ENCODE measurements at regions not wholly inside any gene's neighbourhood (a gene's known extent, or its start where the extent isn't known, plus 50 kb on each side); places are given as distances from the start of the nearest gene placed in this dataset.

- no peak for DNase-seq
Measured at GRCh38 chr1:91575909-91576519, 75.4 kb downstream of the CDC7 start.

DNA sequence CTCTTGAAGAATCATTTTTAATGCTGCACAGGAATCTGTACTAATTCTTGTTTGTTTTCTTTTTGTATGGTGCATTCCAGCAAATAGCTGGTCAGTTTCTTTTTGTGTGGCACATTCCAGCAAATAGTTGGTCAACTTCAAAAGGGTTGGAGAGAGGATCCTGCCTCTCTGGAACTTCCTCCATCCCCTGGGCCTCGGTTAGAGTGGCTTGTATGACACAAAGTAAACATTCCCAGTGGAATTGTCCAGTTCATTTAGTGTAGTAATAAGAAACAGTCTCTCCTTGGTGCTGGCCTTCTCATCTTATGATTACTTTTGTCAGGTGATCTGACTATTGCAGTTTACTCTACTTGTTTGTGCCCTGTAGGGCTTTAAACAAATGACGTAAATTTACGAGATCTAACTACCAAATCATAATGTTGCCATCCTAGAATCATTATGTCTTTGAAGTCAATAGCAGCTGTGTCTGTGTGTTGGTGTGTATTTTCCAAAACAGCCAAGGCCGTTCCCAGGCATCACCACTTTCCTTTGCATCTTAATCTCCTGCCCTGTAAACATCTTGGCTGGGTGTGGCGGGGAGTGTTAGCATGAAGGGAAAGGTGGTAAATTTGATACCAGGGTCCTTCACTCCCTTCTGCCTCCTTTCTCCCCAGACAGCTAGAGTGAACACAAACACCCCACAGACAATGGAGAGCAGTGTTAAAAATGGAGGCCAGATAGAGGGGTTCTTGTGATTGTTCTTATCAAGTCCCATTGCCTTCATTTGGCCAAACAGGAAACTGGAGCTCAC is 77.9 kb downstream of the CDC7 start:
- DNase-seq = no peak

DNA sequence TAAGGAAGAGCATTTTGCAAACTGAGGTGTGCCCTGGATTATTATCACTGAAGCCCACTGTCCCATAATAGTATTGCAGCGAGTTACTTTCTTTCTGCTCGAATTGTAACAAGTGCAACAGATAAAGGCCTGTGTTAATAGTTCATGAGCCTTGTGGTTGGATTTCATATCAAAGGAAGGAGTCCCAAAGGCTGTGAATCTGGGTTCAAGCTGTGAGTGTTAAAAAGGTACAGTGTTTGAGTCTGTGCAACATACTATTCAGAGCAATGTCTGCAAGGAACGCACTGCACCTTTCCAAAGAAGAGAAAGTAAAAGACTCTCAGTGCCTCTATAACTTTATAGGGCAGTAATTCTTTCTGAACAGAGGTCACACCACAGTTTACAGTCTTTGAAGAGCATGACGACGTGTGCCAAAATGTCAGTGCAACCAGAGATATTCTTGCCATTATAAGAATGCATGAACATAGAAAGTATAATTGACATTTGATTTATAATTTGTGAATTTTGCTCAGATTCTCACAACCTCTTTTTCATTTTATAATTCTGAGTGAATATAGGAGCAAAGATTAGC is 79.1 kb downstream of the CDC7 start:
- DNase-seq = no peak

GRCh38 chr1:91582431-91582921 is 81.8 kb downstream of the CDC7 start:
- peak; percentile 3 for DNase-seq

DNA sequence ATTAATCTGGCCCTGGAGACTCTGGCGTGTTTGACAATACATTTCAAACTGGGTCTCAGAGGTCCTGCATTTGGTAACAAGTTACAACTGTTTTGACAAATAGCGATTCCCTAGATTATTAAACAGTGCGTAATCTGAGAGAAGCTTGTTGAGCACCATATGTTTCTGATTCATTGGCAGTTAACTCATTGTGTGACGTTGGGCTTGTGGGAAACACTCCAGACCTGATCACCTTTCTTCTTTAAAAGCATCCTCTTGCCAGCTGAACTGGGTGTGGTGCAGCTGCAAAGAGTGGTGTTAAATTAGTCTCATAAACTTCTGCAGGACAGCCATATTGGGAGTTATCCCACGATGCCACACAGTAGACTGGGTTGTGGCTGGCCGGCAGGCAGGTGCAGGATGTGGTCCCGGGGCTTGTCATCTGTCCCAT is 82.7 kb downstream of the CDC7 start:
- DNase-seq = no peak

DNA sequence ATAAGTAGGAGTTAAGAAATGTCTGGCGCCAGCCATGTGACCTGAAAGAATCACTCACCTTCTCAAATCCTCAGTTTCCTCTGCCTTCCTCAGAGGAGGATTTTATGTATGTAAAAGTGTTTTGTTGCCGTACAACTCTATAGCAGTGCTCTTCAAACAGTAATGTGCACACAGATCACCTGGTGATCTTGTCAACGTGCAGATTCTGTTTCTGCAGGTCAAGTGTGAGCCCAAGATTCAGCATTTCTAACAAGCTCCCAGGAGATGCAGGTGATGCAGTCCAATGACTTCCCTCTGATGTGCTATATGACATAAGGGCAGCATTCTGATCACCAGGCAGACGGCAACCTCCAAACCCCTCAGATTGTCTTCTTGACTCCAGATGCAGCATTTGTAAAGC is 83.7 kb downstream of the CDC7 start:
- no peak for DNase-seq

DNA sequence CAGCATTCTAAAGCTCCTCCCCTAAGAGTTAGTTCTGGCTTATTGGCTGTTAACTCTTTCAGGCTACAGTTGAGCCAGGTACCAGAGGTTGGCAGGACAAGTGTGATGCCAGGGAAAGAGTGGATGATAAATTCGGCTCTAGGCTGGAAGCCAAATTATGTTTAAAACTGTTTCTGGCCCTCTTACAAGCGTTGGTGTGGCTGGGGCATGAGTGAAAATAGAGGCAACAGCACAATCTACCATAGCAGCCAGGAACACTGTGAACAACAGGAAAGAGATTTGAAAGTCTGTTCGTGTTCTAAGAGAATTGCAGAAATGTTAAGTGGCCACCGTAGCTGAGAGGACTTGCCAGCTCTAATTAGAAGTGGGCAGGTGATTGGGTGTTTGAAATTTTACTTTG is 84.2 kb downstream of the CDC7 start:
- DNase-seq = no peak

DNA sequence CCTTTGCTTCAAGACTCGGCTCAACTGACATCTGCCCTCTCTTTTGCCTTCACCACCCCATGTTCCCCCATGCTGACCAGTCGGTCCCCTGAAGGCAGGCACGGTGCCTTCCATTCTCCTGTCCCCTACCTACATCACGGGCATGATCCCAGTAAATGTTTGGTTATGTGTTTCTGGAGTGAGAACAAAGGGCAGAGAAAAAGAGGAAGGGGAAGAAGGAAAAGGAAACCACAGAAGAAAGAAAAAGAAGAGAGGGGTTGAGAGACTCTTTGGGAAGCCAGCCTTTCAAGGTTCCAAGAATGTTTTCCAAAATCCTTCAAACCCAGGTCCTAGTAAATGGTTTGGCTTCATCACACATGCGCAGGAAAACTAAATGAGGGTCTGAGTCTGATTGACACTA is 84.9 kb downstream of the CDC7 start:
- no peak for DNase-seq

- DNase-seq = no peak
Measured at GRCh38 chr1:91585982-91586381, 85.3 kb downstream of the CDC7 start.

DNA sequence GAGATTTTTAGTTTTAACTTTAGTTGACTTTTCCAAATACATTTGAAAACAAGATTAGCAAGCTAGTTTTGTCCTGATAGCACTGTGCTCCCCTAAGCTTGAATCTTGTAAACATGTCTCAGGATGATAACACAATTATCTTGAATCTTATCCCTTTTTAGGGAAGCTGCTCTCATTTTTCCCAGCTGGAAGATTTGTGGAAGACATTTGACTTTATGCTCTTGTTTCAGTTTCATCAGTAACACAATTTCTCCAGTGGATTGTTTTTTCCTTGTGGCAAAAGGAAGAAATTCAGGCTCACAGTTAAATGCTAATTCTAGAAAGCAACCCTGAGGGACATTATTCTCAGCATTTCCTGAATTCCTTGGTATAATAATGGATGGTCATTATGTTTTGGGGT is 88.8 kb downstream of the CDC7 start:
- DNase-seq = no peak

DNA sequence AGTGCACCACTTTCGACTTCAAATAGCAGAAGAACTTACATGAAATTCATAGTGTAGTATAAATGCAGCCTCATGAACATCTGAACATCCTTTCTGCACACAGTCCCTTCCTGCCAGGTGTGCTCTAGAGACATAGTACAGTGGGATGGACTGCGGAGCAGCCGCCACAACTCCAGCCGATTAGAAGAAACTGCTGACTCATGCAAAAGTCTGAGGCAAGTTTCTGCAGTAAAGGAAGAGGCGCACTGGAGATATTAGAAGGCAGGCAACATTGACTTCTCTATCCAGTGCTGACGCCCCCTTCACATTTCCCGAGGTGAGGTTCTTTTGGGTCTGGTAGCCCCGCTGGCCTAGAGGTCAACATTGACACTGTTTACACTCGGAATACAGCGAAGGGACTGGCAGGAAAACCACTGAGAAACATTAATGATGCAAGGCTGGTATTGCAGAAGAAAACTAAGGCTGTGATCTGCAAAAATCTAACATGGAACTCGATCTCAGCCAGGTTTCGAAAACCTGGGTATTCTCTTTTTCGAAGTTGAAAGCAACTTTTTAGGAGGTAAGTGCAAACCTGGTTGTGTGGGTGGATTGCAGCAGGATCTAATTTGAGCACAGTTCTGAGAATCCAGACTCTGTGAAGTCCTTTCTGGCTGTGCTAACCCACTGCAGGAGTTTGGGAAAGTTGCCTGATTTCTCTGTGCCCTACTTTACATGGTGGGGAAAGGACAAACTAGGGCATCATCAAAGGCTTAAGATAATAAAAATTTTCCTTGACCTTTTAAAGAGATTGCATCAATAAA is 90.7 kb downstream of the CDC7 start:
- no peak for DNase-seq

GRCh38 chr1:91592716-91593477 is 92.2 kb downstream of the CDC7 start:
- DNase-seq = no peak

DNA sequence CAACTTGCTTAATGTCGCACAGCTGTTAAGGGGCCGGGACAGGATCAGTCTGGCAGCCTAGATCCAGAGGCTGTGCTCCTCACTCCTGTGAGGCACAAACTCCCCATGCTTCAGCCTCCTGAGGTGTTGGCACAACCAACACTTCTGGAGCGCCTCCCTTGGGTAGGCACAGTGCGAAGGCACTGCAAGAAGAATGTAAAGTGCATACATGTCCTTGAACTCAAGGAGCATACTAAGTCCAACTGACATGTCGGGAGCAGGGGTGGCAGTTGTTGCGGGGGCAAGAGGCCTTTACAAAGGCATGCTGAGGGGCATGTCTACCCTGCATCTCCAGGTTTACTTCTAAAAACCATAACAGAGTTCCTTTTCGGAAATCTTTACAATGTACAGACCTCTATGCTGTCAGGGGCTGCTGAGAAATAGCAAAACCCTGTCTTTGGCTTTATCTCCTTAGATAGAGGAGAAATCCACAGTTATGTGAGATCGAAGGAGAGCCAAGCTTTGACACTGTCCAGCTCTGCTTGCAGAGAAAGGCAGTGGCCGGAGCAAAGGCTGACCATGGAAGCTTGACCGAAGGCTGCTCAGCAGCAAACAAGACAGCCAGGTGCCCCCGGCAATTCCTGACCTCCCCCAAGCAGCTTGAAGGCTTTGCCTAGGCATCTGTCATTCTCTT is 93.9 kb downstream of the CDC7 start:
- no peak for DNase-seq

DNA sequence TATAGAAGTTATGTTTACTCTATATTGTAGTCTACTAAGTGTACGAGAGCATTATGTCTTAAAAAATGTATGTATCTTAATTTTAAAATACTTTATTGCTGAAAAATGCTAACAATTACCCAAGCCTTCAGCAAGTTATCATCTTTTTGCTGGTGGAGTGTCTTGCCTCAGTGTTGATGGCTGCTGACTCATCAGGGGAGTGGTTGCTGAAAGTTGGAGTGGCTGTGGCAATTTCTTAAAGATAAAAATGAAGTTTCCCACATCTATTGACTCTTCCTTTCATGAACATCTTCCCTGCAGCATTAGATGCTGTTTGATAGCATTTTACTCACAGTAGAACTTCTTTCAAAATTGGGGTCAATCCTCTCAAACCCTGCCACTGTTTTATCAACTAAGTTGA is 95.8 kb downstream of the CDC7 start:
- no peak for DNase-seq

DNA sequence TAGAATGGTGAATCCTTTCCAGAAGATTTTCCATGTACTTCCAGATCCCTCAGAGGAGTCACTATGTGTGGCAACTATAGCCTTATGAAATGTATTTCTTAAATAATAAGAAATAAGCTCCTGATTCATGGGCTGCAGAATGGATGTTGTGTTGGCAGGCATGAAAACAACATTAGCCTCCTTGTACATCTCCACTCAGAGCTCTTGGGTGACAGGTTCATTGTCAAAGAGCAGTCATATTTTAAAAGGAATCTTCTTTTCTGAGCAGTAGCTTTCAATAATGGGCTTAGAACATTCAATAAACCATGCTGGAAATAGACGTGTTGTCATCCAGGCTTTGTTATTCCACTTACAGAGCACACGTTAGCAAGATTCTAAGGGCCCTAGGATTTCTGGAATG is 96.6 kb downstream of the CDC7 start:
- DNase-seq = no peak

DNA sequence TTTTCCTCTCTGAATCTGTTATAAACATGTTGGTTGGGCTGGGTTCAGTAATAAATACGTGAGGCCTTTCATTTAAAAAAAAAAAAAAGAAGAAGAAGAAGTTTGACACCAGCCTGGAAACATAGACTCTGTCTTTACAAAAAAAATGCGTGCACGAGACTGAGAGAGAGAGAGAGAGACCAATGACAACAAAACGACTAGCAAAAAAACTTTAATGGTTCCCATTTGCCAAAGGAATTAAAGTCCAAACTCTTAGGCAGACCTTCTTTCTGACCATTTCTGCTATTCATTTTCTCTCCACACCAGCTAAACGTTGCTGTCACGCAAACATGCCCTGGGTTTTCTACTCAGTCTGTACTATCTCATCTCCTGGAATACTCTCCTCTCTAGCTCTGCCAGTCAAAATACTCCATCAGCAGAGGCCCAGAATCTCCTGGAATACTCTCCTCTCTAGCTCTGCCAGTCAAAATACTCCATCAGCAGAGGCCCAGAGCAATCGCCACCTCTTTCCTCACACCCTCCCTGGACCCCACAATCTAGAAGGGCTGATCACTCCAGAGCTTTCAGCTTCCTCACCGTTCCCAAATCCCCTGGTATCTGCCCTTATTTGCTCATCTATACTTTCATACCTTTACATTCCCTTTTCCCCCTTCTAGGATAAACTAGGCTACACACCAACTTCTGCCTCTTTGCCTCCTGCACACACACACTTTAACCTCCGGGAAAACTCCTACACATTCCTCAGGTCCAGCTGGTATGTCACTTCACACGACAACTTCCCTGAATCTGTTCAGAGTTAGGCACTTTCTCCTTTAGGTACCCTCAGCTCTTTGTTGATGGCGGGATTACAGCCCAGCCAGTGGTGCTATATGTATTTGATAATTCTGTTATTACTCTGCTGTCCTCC is 100.0 kb downstream of the CDC7 start:
- no peak for DNase-seq

- no peak for DNase-seq
Measured at GRCh38 chr1:91601554-91602376, 101.1 kb downstream of the CDC7 start.

- DNase-seq = no peak
Measured at GRCh38 chr1:91603409-91603808, 102.8 kb downstream of the CDC7 start.

DNA sequence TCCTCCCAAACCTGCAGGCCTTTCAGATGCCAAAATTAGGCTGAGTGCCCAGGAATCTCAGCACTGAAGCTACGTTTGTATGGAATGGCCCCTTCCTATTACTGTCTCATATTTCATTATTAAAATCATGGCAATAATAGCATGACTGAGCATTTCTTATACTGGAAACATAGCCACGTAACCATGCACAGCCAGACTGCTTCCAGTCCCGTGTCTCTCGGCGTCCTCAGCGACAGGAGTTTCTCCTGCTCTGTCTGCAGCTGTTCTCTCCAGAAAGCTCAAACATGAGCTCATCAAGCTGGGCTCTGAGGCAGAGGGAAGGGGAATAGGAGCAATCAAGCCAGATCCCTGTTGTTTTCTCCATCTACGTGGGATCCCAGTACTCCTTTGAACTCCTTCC is 104.0 kb downstream of the CDC7 start:
- no peak for DNase-seq

DNA sequence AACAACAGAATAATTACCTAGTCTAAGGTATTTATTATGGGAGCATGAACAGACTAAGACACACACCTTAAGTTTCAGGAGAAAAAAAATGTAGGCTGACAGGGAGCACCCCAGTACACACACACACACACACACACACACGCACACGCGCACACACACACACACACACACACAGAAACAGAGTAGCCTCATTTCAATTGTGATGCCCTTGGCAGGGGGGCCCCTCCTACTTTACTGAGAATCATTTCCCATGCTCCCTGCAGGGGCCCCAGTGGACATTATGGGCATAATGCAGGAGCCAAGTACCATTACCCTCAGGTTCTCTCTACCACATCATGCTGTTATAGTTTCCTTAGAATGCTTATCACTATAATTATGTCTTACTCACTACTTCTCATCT is 104.9 kb downstream of the CDC7 start:
- peak; percentile 10 for DNase-seq
